ENCODE measurements at regions not wholly inside any gene's neighbourhood (a gene's known extent, or its start where the extent isn't known, plus 50 kb on each side); places are given as distances from the start of the nearest gene placed in this dataset.

GRCh38 chr2:16253291-16253690, 312.9 kb downstream of the MYCN start:
- no peak for TF ChIP-seq CTCF (IDR thresholded peaks at IDR 0.05; ENCODE audit: insufficient read depth, low read depth, low read length)
- H3K4me3 ChIP-seq (ENCODE audit: low read depth, low read length), result no peak overlapping the region

GRCh38 chr2:16252891-16253290, 312.5 kb downstream of the MYCN start:
- no peak overlapping the region for H3K4me3 ChIP-seq (ENCODE audit: low read depth, low read length)
- TF ChIP-seq CTCF (IDR thresholded peaks at IDR 0.05; ENCODE audit: insufficient read depth, low read depth, low read length), result no peak

More at GRCh38 chr2:16253291-16253690, 312.9 kb downstream of the MYCN start:
- no peak for DNase-seq (ENCODE audit: low read depth)

GRCh38 chr2:16252251-16252650, 311.9 kb downstream of the MYCN start:
- no peak overlapping the region for H3K4me3 ChIP-seq (ENCODE audit: low read depth, low read length)
- no peak for DNase-seq (ENCODE audit: low read depth)
- TF ChIP-seq CTCF (IDR thresholded peaks at IDR 0.05; ENCODE audit: insufficient read depth, low read depth, low read length), result no peak

More at GRCh38 chr2:16252891-16253290, 312.5 kb downstream of the MYCN start:
- no peak for DNase-seq (ENCODE audit: low read depth)

- DNase-seq (ENCODE audit: low read depth), result no peak
- H3K4me3 ChIP-seq (ENCODE audit: low read depth, low read length), result no peak overlapping the region
- no peak for TF ChIP-seq CTCF (IDR thresholded peaks at IDR 0.05; ENCODE audit: insufficient read depth, low read depth, low read length)
Measured at GRCh38 chr2:16251511-16252225, 311.3 kb downstream of the MYCN start.

- DNase-seq (ENCODE audit: low read depth), result no peak
- TF ChIP-seq CTCF (IDR thresholded peaks at IDR 0.05; ENCODE audit: insufficient read depth, low read depth, low read length), result no peak
- H3K4me3 ChIP-seq (ENCODE audit: low read depth, low read length), result no peak overlapping the region
Measured at GRCh38 chr2:16250886-16251285, 310.5 kb downstream of the MYCN start.

GRCh38 chr2:16250466-16250865, 310.1 kb downstream of the MYCN start:
- TF ChIP-seq CTCF (IDR thresholded peaks at IDR 0.05; ENCODE audit: insufficient read depth, low read depth, low read length), result no peak
- DNase-seq (ENCODE audit: low read depth), result no peak
- H3K4me3 ChIP-seq (ENCODE audit: low read depth, low read length), result no peak overlapping the region

- H3K4me3 ChIP-seq (ENCODE audit: low read depth, low read length), result no peak overlapping the region
- TF ChIP-seq CTCF (IDR thresholded peaks at IDR 0.05; ENCODE audit: insufficient read depth, low read depth, low read length), result no peak
- DNase-seq (ENCODE audit: low read depth), result no peak
Measured at GRCh38 chr2:16250056-16250425, 309.7 kb downstream of the MYCN start.
